Skin epidermis (tissue), 12 donors: ENCODE measurements at regions not wholly inside any gene's neighbourhood (a gene's known extent, or its start where the extent isn't known, plus 50 kb on each side); places are given as distances from the start of the nearest gene placed in this dataset.
A peak's percentile ranks its signal among the peaks of the same experiment; 100 is the strongest.

ENCODE experiments used
- H3K27ac ChIP-seq, 21 experiments: fragments of 200-600 bp; sonication (generic) in 11 of 21; one replicate each; pipeline ENCODE4 v1.5.0; 2020; ENCODE audit warnings: mild to moderate bottlenecking in 3 of 21, inconsistent platforms in 2 of 21, moderate library complexity in 2 of 21
- H3K4me3 ChIP-seq, 7 experiments: fragments of 200-600 bp; sonication (generic) in 2 of 7; one replicate each; pipeline ENCODE4 v1.5.0; 2020; ENCODE audit warnings: inconsistent platforms in 2 of 7, mild to moderate bottlenecking in 2 of 7, moderate library complexity in 1 of 7

- Histone ChIP-seq H3K4me3 (no peak overlapping the region), H3K27ac (peak overlapping the region in 6 of 21 experiments; percentile 5 to 76 (median 29))
Measured at GRCh38 chr5:135729321-135729786, 105.1 kb upstream of the SLC25A48 start.

- Histone ChIP-seq H3K27ac (peak overlapping the region in 2 of 21 experiments; percentile 8 to 30), H3K4me3 (no peak overlapping the region)
Measured at GRCh38 chr5:135724617-135725016, 109.8 kb upstream of the SLC25A48 start.

- no peak overlapping the region for H3K27ac ChIP-seq
- H3K4me3 ChIP-seq: no peak overlapping the region
Measured at GRCh38 chr5:135723491-135723890, 111.0 kb upstream of the SLC25A48 start.

GRCh38 chr5:135721548-135722090, 112.8 kb upstream of the SLC25A48 start:
- Histone ChIP-seq H3K4me3 (no peak overlapping the region), H3K27ac (no peak overlapping the region)

- no peak overlapping the region for H3K4me3 ChIP-seq
- H3K27ac ChIP-seq: no peak overlapping the region
Measured at GRCh38 chr5:135720191-135720590, 114.3 kb upstream of the SLC25A48 start.

GRCh38 chr5:135719428-135720063, 114.9 kb upstream of the SLC25A48 start:
- H3K4me3 ChIP-seq: no peak overlapping the region
- H3K27ac ChIP-seq: no peak overlapping the region

GRCh38 chr5:135718651-135719050, 115.8 kb upstream of the SLC25A48 start:
- Histone ChIP-seq H3K27ac (no peak overlapping the region), H3K4me3 (no peak overlapping the region)

GRCh38 chr5:135718151-135718550, 116.3 kb upstream of the SLC25A48 start:
- H3K4me3 ChIP-seq: no peak overlapping the region
- no peak overlapping the region for H3K27ac ChIP-seq

- H3K4me3 ChIP-seq: no peak overlapping the region
- H3K27ac ChIP-seq: no peak overlapping the region
Measured at GRCh38 chr5:135715267-135716055, 119.0 kb upstream of the SLC25A48 start.

- Histone ChIP-seq H3K4me3 (no peak overlapping the region), H3K27ac (no peak overlapping the region)
Measured at GRCh38 chr5:135714126-135714894, 120.2 kb upstream of the SLC25A48 start.

- Histone ChIP-seq H3K4me3 (no peak overlapping the region), H3K27ac (no peak overlapping the region)
Measured at GRCh38 chr5:135713161-135713915, 121.1 kb upstream of the SLC25A48 start.

GRCh38 chr5:135711911-135712310, 122.6 kb upstream of the SLC25A48 start:
- no peak overlapping the region for H3K27ac ChIP-seq
- H3K4me3 ChIP-seq: no peak overlapping the region

GRCh38 chr5:135710045-135710675, 124.3 kb upstream of the SLC25A48 start:
- peak overlapping the region in 4 of 21 experiments; percentile 8 to 75 (median 46) for H3K27ac ChIP-seq
- no peak overlapping the region for H3K4me3 ChIP-seq

GRCh38 chr5:135709208-135709575, 125.3 kb upstream of the SLC25A48 start:
- Histone ChIP-seq H3K27ac (peak overlapping the region in 6 of 21 experiments; percentile 1 to 75 (median 32)), H3K4me3 (no peak overlapping the region)

- peak overlapping the region in 5 of 21 experiments; percentile 2 to 75 (median 24) for H3K27ac ChIP-seq
Measured at GRCh38 chr5:135708481-135709207, 125.8 kb upstream of the SLC25A48 start.

GRCh38 chr5:135707302-135707701, 127.2 kb upstream of the SLC25A48 start:
- peak overlapping the region in 1 of 21 experiments; percentile 4 for H3K27ac ChIP-seq
- no peak overlapping the region for H3K4me3 ChIP-seq

More at GRCh38 chr5:135708481-135709207, 125.8 kb upstream of the SLC25A48 start:
- H3K4me3 ChIP-seq: no peak overlapping the region

GRCh38 chr5:135706893-135707292, 127.6 kb upstream of the SLC25A48 start:
- Histone ChIP-seq H3K27ac (peak overlapping the region in 1 of 21 experiments; percentile 4), H3K4me3 (no peak overlapping the region)

GRCh38 chr5:135706474-135706873, 127.7 kb upstream of the CXCL14 start:
- H3K27ac ChIP-seq: peak overlapping the region in 5 of 21 experiments; percentile 56 to 82 (median 78)
- no peak overlapping the region for H3K4me3 ChIP-seq
